ENCODE measurements at regions not wholly inside any gene's neighbourhood (a gene's known extent, or its start where the extent isn't known, plus 50 kb on each side); places are given as distances from the start of the nearest gene placed in this dataset.

- Histone ChIP-seq H3K9ac (ENCODE audit: low read length) (no peak overlapping the region), H2AFZ (ENCODE audit: low read depth, low read length, poor library complexity, severe bottlenecking) (no peak overlapping the region), H3K4me3 (replicated peaks in 1 of 2; ENCODE audit: low read depth in 1 of 2, low read length in 2 of 2) (no peak overlapping the region), H3K9me3 (ENCODE audit: control insufficient read depth in 1 of 2, insufficient read depth in 1 of 2, low read depth in 1 of 2, low read length in 2 of 2) (no peaks in the 10 kb centered on the region), H3K79me2 (ENCODE audit: insufficient read depth, low read length) (no peaks in the 10 kb centered on the region), H3K4me1 (ENCODE audit: control insufficient read depth in 1 of 2, insufficient read depth in 2 of 2, low read length in 2 of 2) (peaks cover 0 to 9% of the 10 kb centered on the region in 2 experiments; a peak in 1 of 4 replicates), H3K4me2 (ENCODE audit: low read length) (no peak overlapping the region), H4K20me1 (ENCODE audit: insufficient read depth) (no peaks in the 10 kb centered on the region), H3K9me2 (ENCODE audit: insufficient read depth) (no peaks in the 10 kb centered on the region), H3K36me3 (ENCODE audit: control insufficient read depth in 1 of 2, insufficient read depth in 2 of 2, low read length in 2 of 2) (no peaks in the 10 kb centered on the region), H3K27ac (ENCODE audit: low read depth, low read length) (no peak overlapping the region), H3K27me3 (ENCODE audit: insufficient read depth, low read length) (no peaks in the 10 kb centered on the region; the same call in 1 of the 2 replicates)
- POLR2A ChIA-PET: no interaction called here
- ATAC-seq (no peak), DNase-seq (ENCODE audit: low read depth, low spot score) (no peak)
- RAD21 ChIA-PET (ENCODE audit: low non-redundant PET in 1 of 2, low total read pairs in 2 of 2, uncharacterized antibody in 2 of 2, unreplicated experiment in 2 of 2): no interaction called here
- CTCF ChIA-PET: no interaction called here
- intact Hi-C loops (cut with micrococcal nuclease): loop anchor here (5.0 kb wide), 1 partner anchor 378 kb away; the partner anchor contains the start of gene EFNB2
- BruUV-seq (replicated peaks): no TSS peak
- no peak for TF ChIP-seq FOSL1 (IDR thresholded peaks at IDR 0.05; ENCODE audit: low read depth)
- TF ChIP-seq POLR2A (IDR thresholded peaks at IDR 0.05; ENCODE audit: borderline replicate concordance, extremely low read depth, insufficient read depth, insufficient read length): no peak
- no peak for TF ChIP-seq POLR2AphosphoS5 (IDR thresholded peaks at IDR 0.05; ENCODE audit: low read depth, low read length)
- no peak for TF ChIP-seq SP1 (IDR thresholded peaks at IDR 0.05; ENCODE audit: low read depth)
- no peak for TF ChIP-seq ZBTB33 (IDR thresholded peaks at IDR 0.05; ENCODE audit: extremely low read depth, insufficient replicate concordance, low read length)
- no peak for TF ChIP-seq ZNF274 (IDR thresholded peaks at IDR 0.05; ENCODE audit: low read depth, low read length)
These were observed 347.2 kb upstream of the ARGLU1 start for GRCh38 chr13:106915146-106915545.

DNA sequence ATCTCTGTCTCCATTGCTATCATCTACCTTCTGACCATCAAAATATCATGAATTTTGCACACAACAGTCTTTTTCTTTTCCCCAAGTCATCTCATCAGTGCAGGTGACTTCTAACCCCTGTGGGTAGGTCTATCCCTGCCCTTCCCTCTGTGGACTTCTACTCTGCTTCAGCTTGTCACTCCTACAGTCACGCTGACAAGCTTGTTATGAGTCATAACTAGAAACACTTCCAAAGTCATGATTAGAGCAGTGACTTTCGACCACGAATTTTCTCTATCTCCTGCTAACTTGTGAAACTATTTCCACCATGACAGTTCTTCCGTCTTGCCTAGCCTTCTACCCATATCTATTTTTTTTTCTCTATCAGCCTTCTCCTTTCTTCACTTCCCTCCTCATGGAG, 343.7 kb upstream of the ARGLU1 start:
- no peak overlapping the region for H2AFZ ChIP-seq (ENCODE audit: low read depth, low read length, poor library complexity, severe bottlenecking)
- intact Hi-C loops (cut with micrococcal nuclease): no loop called here

More for the DNA sequence above, 343.7 kb upstream of the ARGLU1 start:
- no peak overlapping the region for H3K27ac ChIP-seq (ENCODE audit: low read depth, low read length)
- DNase-seq (ENCODE audit: low read depth, low spot score) (no peak), ATAC-seq (no peak)
- H3K27me3 ChIP-seq (ENCODE audit: insufficient read depth, low read length): peaks cover 14% of the 10 kb centered on the region; the same call in 1 of the 2 replicates
- H3K79me2 ChIP-seq (ENCODE audit: insufficient read depth, low read length): no peaks in the 10 kb centered on the region
- ChIA-PET RAD21 (ENCODE audit: low non-redundant PET in 1 of 2, low total read pairs in 2 of 2, uncharacterized antibody in 2 of 2, unreplicated experiment in 2 of 2) (no interaction called here), POLR2A (no interaction called here), CTCF (no interaction called here)
- no peaks in the 10 kb centered on the region for H3K9me3 ChIP-seq (ENCODE audit: control insufficient read depth in 1 of 2, insufficient read depth in 1 of 2, low read depth in 1 of 2, low read length in 2 of 2)
- no TSS peak for BruUV-seq (replicated peaks)
- H3K9me2 ChIP-seq (ENCODE audit: insufficient read depth): no peaks in the 10 kb centered on the region
- no peaks in the 10 kb centered on the region for H3K36me3 ChIP-seq (ENCODE audit: control insufficient read depth in 1 of 2, insufficient read depth in 2 of 2, low read length in 2 of 2)
- H3K4me1 ChIP-seq (ENCODE audit: control insufficient read depth in 1 of 2, insufficient read depth in 2 of 2, low read length in 2 of 2): no peaks in the 10 kb centered on the region
- no peaks in the 10 kb centered on the region for H4K20me1 ChIP-seq (ENCODE audit: insufficient read depth)
- no peak overlapping the region for H3K4me3 ChIP-seq (replicated peaks in 1 of 2; ENCODE audit: low read depth in 1 of 2, low read length in 2 of 2)
- no peak overlapping the region for H3K9ac ChIP-seq (ENCODE audit: low read length)
- no peak overlapping the region for H3K4me2 ChIP-seq (ENCODE audit: low read length)
- TF ChIP-seq POLR2AphosphoS5 (IDR thresholded peaks at IDR 0.05; ENCODE audit: low read depth, low read length) (no peak), SRF (IDR thresholded peaks at IDR 0.05; ENCODE audit: low read depth) (no peak)
